C4-2B (cell line): ENCODE measurements at regions not wholly inside any gene's neighbourhood (a gene's known extent, or its start where the extent isn't known, plus 50 kb on each side); places are given as distances from the start of the nearest gene placed in this dataset.

Source experiments
- H3K27ac ChIP-seq: fragments of 450-650 bp; 2 replicates; pipeline ENCODE4 v1.5.1; 2017
- CTCF ChIP-seq: fragments of 450-650 bp; conservative IDR thresholded peaks from 2 replicates; pipeline ENCODE4 v1.5.1; 2017; ENCODE audit warnings: mild to moderate bottlenecking
- ZFX ChIP-seq: fragments of 450-650 bp; IDR thresholded peaks from 2 replicates; pipeline ENCODE4 v1.6.1; 2017

- H3K27ac ChIP-seq = no peak overlapping the region
- TF ChIP-seq ZFX (no peak), CTCF (no peak)
Observed at GRCh38 chr2:191738003-191738402, 60.1 kb downstream of the NABP1 start.

GRCh38 chr2:191738667-191739066 lies 60.7 kb downstream of the NABP1 start:
- H3K27ac ChIP-seq = no peak overlapping the region
- TF ChIP-seq ZFX = no peak
- no peak for TF ChIP-seq CTCF

- H3K27ac ChIP-seq = no peak overlapping the region
- TF ChIP-seq CTCF (no peak), ZFX (no peak)
Observed at GRCh38 chr2:191739194-191739593, 61.3 kb downstream of the NABP1 start.

- no peak overlapping the region for H3K27ac ChIP-seq
- TF ChIP-seq CTCF (no peak), ZFX (no peak)
Observed at GRCh38 chr2:191740016-191740419, 62.1 kb downstream of the NABP1 start.

GRCh38 chr2:191740759-191741158 lies 62.8 kb downstream of the NABP1 start:
- TF ChIP-seq ZFX = no peak
- no peak for TF ChIP-seq CTCF
- no peak overlapping the region for H3K27ac ChIP-seq

- H3K27ac ChIP-seq = no peak overlapping the region
- TF ChIP-seq CTCF (no peak), ZFX (no peak)
Observed at GRCh38 chr2:191746346-191747169, 68.6 kb downstream of the NABP1 start.

- TF ChIP-seq ZFX = no peak
- no peak overlapping the region for H3K27ac ChIP-seq
Observed at GRCh38 chr2:191747170-191747530, 69.2 kb downstream of the NABP1 start.

GRCh38 chr2:191748059-191748461 lies 70.1 kb downstream of the NABP1 start:
- TF ChIP-seq CTCF = no peak
- no peak for TF ChIP-seq ZFX
- H3K27ac ChIP-seq = no peak overlapping the region
